Thyroid gland (tissue), 4 donors: ENCODE measurements at regions not wholly inside any gene's neighbourhood (a gene's known extent, or its start where the extent isn't known, plus 50 kb on each side); places are given as distances from the start of the nearest gene placed in this dataset.

Source experiments
- CTCF ChIP-seq, 6 experiments: fragments of 200-600 bp in 3 of 6; fragments of 450-650 bp in 3 of 6; sonication (generic) in 3 of 6; IDR thresholded peaks; one replicate each; pipeline ENCODE4 v1.5.1; 2016 to 2019; ENCODE audit warnings: antibody characterized with exemption in 6 of 6, mild to moderate bottlenecking in 2 of 6, inconsistent platforms in 1 of 6, moderate library complexity in 1 of 6
- POLR2A ChIP-seq, 2 donors: fragments of 450-650 bp; IDR thresholded peaks; one replicate each; pipeline ENCODE4 v1.6.1; 2017; ENCODE audit warnings: antibody characterized with exemption in 2 of 2, mild to moderate bottlenecking in 2 of 2, moderate library complexity in 1 of 2

GRCh38 chr4:110917835-110918234 is 295.0 kb upstream of the PITX2 start:
- TF ChIP-seq CTCF (IDR thresholded peaks at IDR 0.05), result no peak
- no peak for TF ChIP-seq POLR2A (IDR thresholded peaks at IDR 0.05)
